SK-N-SH (cell line): ENCODE measurements at regions not wholly inside any gene's neighbourhood (a gene's known extent, or its start where the extent isn't known, plus 50 kb on each side); places are given as distances from the start of the nearest gene placed in this dataset.

Experiments
- CTCF ChIA-PET: fragments of 300-600, 350-600 bp; formaldehyde crosslinking; extraction: SDS; loops from one replicate; lab custom pipeline; 2021; lab: Yijun Ruan, JAX
- POLR2A ChIA-PET: fragments of 350-600 bp; sonication (Branson Sonifier 250); formaldehyde crosslinking; extraction: SDS; loops from one replicate; lab custom pipeline; 2020; ENCODE audit warnings: antibody characterized with exemption, inconsistent platforms; lab: Yijun Ruan, JAX
- DNase-seq: peaks from one replicate; pipeline ENCODE4 v3.0.0; 2012
- H2AFZ ChIP-seq: fragments of 200-600 bp; sonication (generic); 2 replicates; pipeline ENCODE4 v1.8.1; 2016; ENCODE audit warnings: antibody characterized with exemption, mild to moderate bottlenecking, low read depth
- H3F3A ChIP-seq: fragments of 200-600 bp; sonication (generic); replicated peaks from 2 replicates; pipeline ENCODE3; 2016; ENCODE audit warnings: antibody characterized with exemption, mild to moderate bottlenecking; ENCODE audit not compliant: insufficient read depth
- H3K27ac ChIP-seq, 2 experiments: fragments of 200-500 bp in 1 of 2; fragments of 200-600 bp in 1 of 2; sonication (Bioruptor generic) in 1 of 2; sonication (generic), shearing (Covaris generic) in 1 of 2; 2 replicates each; pipeline versions ENCODE4 v1.5.1 to v1.6.1; 2014 to 2016; ENCODE audit warnings: low read depth in 2 of 2, inconsistent platforms in 1 of 2, low read length in 1 of 2, mild to moderate bottlenecking in 1 of 2, mixed read lengths in 1 of 2
- H3K27me3 ChIP-seq: fragments of 200-600 bp; sonication (generic), shearing (Covaris generic); 2 replicates; pipeline ENCODE4 v1.6.1; 2016; ENCODE audit warnings: mixed run types; ENCODE audit not compliant: insufficient read depth
- H3K36me3 ChIP-seq, 2 experiments: fragments of 200-500 bp in 1 of 2; fragments of 200-600 bp in 1 of 2; sonication (Bioruptor generic) in 1 of 2; sonication (generic) in 1 of 2; replicated peaks in 1 of 2; 2 replicates each; pipeline versions ENCODE3 to v1.5.1; 2014 to 2016; ENCODE audit warnings: low read length in 1 of 2, mild to moderate bottlenecking in 1 of 2; ENCODE audit not compliant: insufficient read depth in 2 of 2, control insufficient read depth in 1 of 2
- H3K4me1 ChIP-seq, 2 experiments: fragments of 200-500 bp in 1 of 2; fragments of 200-600 bp in 1 of 2; sonication (Bioruptor generic) in 1 of 2; sonication (generic), shearing (Covaris generic) in 1 of 2; 2 replicates each; pipeline versions ENCODE4 v1.5.1 to v1.6.1; 2014 to 2016; ENCODE audit warnings: low read depth in 1 of 2, low read length in 1 of 2, mixed run types in 1 of 2; ENCODE audit not compliant: insufficient read depth in 2 of 2, control insufficient read depth in 1 of 2
- H3K4me2 ChIP-seq: fragments of 200-600 bp; sonication (generic), shearing (Covaris generic); 2 replicates; pipeline ENCODE4 v1.6.1; 2017; ENCODE audit warnings: mixed run types
- H3K4me3 ChIP-seq, 2 experiments: fragments of 200-500 bp in 1 of 2; fragments of 200-600 bp in 1 of 2; sonication (Bioruptor generic) in 1 of 2; sonication (generic), shearing (Covaris generic) in 1 of 2; 2 replicates each; pipeline versions ENCODE4 v1.5.1 to v1.8.1; 2014 to 2016; ENCODE audit warnings: low read depth in 2 of 2, inconsistent platforms in 1 of 2, low read length in 1 of 2, mild to moderate bottlenecking in 1 of 2, mixed read lengths in 1 of 2, moderate library complexity in 1 of 2
- H3K79me2 ChIP-seq: fragments of 200-600 bp; sonication (generic); 2 replicates; pipeline ENCODE4 v1.8.1; 2017; ENCODE audit warnings: mild to moderate bottlenecking; ENCODE audit not compliant: insufficient read depth
- H3K9ac ChIP-seq: fragments of 200-600 bp; sonication (generic); 2 replicates; pipeline ENCODE4 v1.6.1; 2017; ENCODE audit warnings: mixed run types
- H3K9me2 ChIP-seq: fragments of 200-600 bp; sonication (generic); 2 replicates; pipeline ENCODE4 v1.6.1; 2017; ENCODE audit warnings: mixed run types
- H3K9me3 ChIP-seq: fragments of 200-600 bp; sonication (generic); 2 replicates; pipeline ENCODE4 v1.6.1; 2017; ENCODE audit warnings: mixed run types, mild to moderate bottlenecking, moderate library complexity
- H4K20me1 ChIP-seq: fragments of 200-600 bp; sonication (generic); 2 replicates; pipeline ENCODE4 v1.6.1; 2017; ENCODE audit warnings: mild to moderate bottlenecking, mixed run types; ENCODE audit not compliant: insufficient read depth
- CHD2 ChIP-seq: fragments of 150-350 bp; IDR thresholded peaks from 2 replicates; pipeline ENCODE4 v1.6.1; 2018; ENCODE audit warnings: low read length; ENCODE audit not compliant: partially characterized antibody
- ELF1 ChIP-seq: IDR thresholded peaks from 2 replicates; pipeline ENCODE4 v1.4.0; 2012
- FOSL2 ChIP-seq: IDR thresholded peaks from 2 replicates; pipeline ENCODE4 v1.4.0; 2012; ENCODE audit warnings: low read depth, mild to moderate bottlenecking, moderate library complexity, borderline replicate concordance
- SIN3A ChIP-seq: IDR thresholded peaks from 2 replicates; pipeline ENCODE4 v1.6.1; 2012; ENCODE audit warnings: low read depth, mild to moderate bottlenecking, low read length, moderate library complexity, borderline replicate concordance
- SMC3 ChIP-seq: IDR thresholded peaks from 2 replicates; pipeline ENCODE4 v1.6.1; 2012; ENCODE audit warnings: low read depth, low read length, improper control_type of control experiment
- YY1 ChIP-seq: IDR thresholded peaks from 2 replicates; pipeline ENCODE4 v1.4.0; 2012; ENCODE audit warnings: low read depth, mild to moderate bottlenecking
- WGBS: methylation state at CpG from one replicate; pipeline ENCODE4 v1.1.6; 2017; ENCODE audit warnings: low lambda C conversion rate; 5-methylcytosine and 5-hydroxymethylcytosine counted together
- TF ChIP-seq, protein P1 (sequence below): IDR thresholded peaks from 2 replicates; pipeline ENCODE4; 2012
- TF ChIP-seq, protein P2 (sequence below): fragments of 150-350 bp; IDR thresholded peaks from 2 replicates; pipeline ENCODE4 v1.6.1; 2017; ENCODE audit warnings: antibody characterized with exemption, low read length, low read depth, borderline replicate concordance
- TF ChIP-seq, protein P3 (sequence below): IDR thresholded peaks from 2 replicates; pipeline ENCODE4 v1.4.0; 2012; ENCODE audit warnings: low read depth, borderline replicate concordance

DNA sequence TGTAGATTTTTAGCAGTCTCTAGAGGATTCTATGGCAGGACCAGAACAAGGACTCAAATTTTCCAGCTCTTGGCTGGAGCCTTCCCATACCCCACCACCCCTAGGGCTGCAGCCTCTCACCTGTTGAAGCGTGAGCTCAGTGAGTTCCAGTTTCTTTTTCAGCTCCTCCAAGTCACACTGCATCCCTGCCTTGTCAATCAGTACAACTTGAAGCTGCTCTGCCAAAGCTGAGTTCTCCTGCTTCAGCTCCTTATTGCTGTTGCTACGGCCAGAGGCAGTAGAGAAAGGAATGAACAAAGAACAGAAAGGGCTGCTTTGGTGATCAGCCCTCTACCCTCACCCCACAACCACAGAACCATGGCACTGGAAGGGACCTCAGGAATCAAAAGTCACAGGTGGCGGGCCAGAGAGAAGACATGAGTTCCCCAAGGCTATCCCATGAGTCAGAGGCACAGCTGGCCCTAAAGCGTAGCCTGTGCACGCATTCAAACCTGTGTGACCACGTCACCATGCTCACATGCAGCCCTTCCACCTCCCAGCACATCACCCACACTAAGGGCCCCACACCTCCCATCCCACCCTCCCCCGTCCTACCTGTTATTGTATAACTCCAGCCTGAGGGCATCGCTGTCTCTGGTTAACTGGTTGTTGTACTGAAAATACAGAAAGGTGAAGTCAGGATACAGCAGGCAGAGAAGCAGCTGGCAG, 83.3 kb upstream of the C2CD4B start:
- WGBS: 63% methylated on average over 8 of the region's 8 CpGs
- Histone ChIP-seq H3F3A (no peaks in the 10 kb centered on the region), H4K20me1 (no peaks in the 10 kb centered on the region), H3K36me3 (no peaks in the 10 kb centered on the region), H3K79me2 (no peaks in the 10 kb centered on the region), H3K9ac (no peak overlapping the region), H3K4me3 (no peak overlapping the region), H3K27me3 (no peaks in the 10 kb centered on the region; the same call in 1 of the 2 replicates), H3K9me2 (no peaks in the 10 kb centered on the region), H2AFZ (no peak overlapping the region), H3K27ac (no peak overlapping the region), H3K4me2 (no peak overlapping the region), H3K4me1 (no peaks in the 10 kb centered on the region), H3K9me3 (no peaks in the 10 kb centered on the region)
- ChIA-PET CTCF (interaction anchor here (0.6 to 1.6 kb wide), 3 partner anchors 66 to 376 kb away, joined by 4 to 5 read pairs (median 4); partner anchors contain the start of gene VPS13C), POLR2A (no interaction called here)
- no peak for DNase-seq
- TF ChIP-seq, protein P1, sequence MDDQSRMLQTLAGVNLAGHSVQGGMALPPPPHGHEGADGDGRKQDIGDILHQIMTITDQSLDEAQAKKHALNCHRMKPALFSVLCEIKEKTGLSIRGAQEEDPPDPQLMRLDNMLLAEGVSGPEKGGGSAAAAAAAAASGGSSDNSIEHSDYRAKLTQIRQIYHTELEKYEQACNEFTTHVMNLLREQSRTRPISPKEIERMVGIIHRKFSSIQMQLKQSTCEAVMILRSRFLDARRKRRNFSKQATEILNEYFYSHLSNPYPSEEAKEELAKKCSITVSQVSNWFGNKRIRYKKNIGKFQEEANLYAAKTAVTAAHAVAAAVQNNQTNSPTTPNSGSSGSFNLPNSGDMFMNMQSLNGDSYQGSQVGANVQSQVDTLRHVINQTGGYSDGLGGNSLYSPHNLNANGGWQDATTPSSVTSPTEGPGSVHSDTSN: no peak

DNA sequence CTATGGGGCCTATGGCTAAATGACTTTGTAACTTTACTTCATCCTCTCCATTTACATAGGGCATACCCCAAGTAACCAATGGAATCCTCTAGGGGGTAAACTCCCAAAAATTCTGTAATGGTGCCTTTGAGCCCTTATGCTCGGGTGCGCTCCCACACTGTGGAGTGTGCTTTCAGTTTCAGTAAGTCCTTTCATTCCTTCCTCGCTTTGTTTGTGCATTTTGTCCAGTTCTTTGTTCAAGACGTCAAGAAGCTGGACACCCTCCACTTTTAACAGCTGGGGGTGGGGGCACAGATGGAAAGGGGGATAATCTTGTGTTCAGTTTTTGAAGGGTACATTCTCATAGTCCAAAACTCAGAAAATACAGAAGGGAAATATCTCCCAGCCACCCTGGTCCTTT, 84.4 kb upstream of the C2CD4B start:
- DNase-seq: no peak
- TF ChIP-seq YY1: no peak
- TF ChIP-seq, protein P2, sequence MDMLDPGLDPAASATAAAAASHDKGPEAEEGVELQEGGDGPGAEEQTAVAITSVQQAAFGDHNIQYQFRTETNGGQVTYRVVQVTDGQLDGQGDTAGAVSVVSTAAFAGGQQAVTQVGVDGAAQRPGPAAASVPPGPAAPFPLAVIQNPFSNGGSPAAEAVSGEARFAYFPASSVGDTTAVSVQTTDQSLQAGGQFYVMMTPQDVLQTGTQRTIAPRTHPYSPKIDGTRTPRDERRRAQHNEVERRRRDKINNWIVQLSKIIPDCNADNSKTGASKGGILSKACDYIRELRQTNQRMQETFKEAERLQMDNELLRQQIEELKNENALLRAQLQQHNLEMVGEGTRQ: no peak
- no peak for TF ChIP-seq SIN3A
- no peak for TF ChIP-seq ELF1
- TF ChIP-seq, protein P3, sequence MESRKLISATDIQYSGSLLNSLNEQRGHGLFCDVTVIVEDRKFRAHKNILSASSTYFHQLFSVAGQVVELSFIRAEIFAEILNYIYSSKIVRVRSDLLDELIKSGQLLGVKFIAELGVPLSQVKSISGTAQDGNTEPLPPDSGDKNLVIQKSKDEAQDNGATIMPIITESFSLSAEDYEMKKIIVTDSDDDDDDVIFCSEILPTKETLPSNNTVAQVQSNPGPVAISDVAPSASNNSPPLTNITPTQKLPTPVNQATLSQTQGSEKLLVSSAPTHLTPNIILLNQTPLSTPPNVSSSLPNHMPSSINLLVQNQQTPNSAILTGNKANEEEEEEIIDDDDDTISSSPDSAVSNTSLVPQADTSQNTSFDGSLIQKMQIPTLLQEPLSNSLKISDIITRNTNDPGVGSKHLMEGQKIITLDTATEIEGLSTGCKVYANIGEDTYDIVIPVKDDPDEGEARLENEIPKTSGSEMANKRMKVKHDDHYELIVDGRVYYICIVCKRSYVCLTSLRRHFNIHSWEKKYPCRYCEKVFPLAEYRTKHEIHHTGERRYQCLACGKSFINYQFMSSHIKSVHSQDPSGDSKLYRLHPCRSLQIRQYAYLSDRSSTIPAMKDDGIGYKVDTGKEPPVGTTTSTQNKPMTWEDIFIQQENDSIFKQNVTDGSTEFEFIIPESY: no peak
- no peak for TF ChIP-seq CHD2
- TF ChIP-seq SMC3: no peak
- no peak for TF ChIP-seq FOSL2
- TF ChIP-seq, all 33 proteins: peak for 0
- Histone ChIP-seq H3K4me2 (no peak overlapping the region), H3K9ac (no peak overlapping the region), H2AFZ (no peak overlapping the region), H3K9me2 (no peaks in the 10 kb centered on the region), H3K9me3 (no peaks in the 10 kb centered on the region), H3K36me3 (no peaks in the 10 kb centered on the region), H4K20me1 (no peaks in the 10 kb centered on the region), H3F3A (no peaks in the 10 kb centered on the region), H3K4me3 (no peak overlapping the region), H3K79me2 (no peaks in the 10 kb centered on the region), H3K4me1 (no peaks in the 10 kb centered on the region), H3K27me3 (no peaks in the 10 kb centered on the region; the same call in 1 of the 2 replicates), H3K27ac (no peak overlapping the region)
- WGBS: 77% methylated on average over 4 of the region's 4 CpGs
- POLR2A ChIA-PET: no interaction called here
- CTCF ChIA-PET: interaction anchor here (0.6 kb wide), 1 partner anchor 65 kb away, joined by 4 read pairs; no protein-coding TSS in a partner anchor
